Neural progenitor cell (in vitro differentiated cells): ENCODE measurements at regions not wholly inside any gene's neighbourhood (a gene's known extent, or its start where the extent isn't known, plus 50 kb on each side); places are given as distances from the start of the nearest gene placed in this dataset.

ENCODE experiments used
- CTCF ChIP-seq: fragments of 200-600 bp; sonication (generic); IDR thresholded peaks from 2 replicates; pipeline ENCODE4 v1.5.1; 2017; ENCODE audit warnings: antibody characterized with exemption, mild to moderate bottlenecking
- EZH2 ChIP-seq: fragments of 200-600 bp; sonication (generic); IDR thresholded peaks from 2 replicates; pipeline ENCODE4 v1.6.1; 2017; ENCODE audit warnings: antibody characterized with exemption, mild to moderate bottlenecking, moderate library complexity
- EZH2phosphoT487 ChIP-seq: fragments of 200-600 bp; sonication (generic); IDR thresholded peaks from 2 replicates; pipeline ENCODE4 v1.6.1; 2017; ENCODE audit warnings: antibody characterized with exemption

DNA sequence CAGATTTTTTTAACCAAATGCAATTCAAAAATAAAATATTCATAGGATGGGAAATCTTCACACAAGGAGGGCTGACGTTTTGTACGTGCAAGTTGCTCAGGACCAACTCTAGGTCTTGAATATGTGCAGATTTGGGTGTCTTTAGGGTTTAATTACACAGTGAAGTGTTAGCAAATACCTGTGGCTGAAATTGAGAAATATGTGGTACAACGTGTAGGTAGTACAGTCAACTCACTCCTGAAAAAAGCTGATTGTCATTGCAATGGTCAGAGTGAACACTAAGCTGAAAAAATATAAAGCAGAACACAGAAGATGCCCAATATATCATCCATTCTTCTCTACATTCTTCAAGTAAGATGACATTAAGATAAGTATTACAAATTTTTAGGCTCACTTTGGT, 314.3 kb downstream of the SLITRK1 start:
- TF ChIP-seq CTCF (no peak), EZH2 (no peak), EZH2phosphoT487 (no peak)
